Mucosa of rectum (tissue), 2 donors: ENCODE measurements at regions not wholly inside any gene's neighbourhood (a gene's known extent, or its start where the extent isn't known, plus 50 kb on each side); places are given as distances from the start of the nearest gene placed in this dataset.

Experiments
- H3K27ac ChIP-seq, 2 donors: one replicate each; pipeline ENCODE4 v1.7.0; 2013; ENCODE audit warnings: inconsistent platforms in 2 of 2, low read depth in 2 of 2, low read length in 2 of 2
- H3K27me3 ChIP-seq, 2 donors: one replicate each; pipeline ENCODE4 v1.7.0; 2013; ENCODE audit warnings: low read length in 2 of 2; ENCODE audit not compliant: control insufficient read depth in 2 of 2, insufficient read depth in 2 of 2
- H3K36me3 ChIP-seq, 2 donors: one replicate each; pipeline ENCODE4 v1.7.0; 2013; ENCODE audit warnings: low read length in 2 of 2; ENCODE audit not compliant: control insufficient read depth in 2 of 2, insufficient read depth in 2 of 2
- H3K4me1 ChIP-seq, 2 donors: one replicate each; pipeline ENCODE4 v1.7.0; 2013; ENCODE audit warnings: low read length in 2 of 2, mild to moderate bottlenecking in 1 of 2; ENCODE audit not compliant: control insufficient read depth in 2 of 2, insufficient read depth in 2 of 2
- H3K4me3 ChIP-seq, 2 donors: one replicate each; pipeline ENCODE4 v1.7.0; 2013; ENCODE audit warnings: low read length in 2 of 2
- H3K9ac ChIP-seq, 2 donors: one replicate each; pipeline ENCODE4 v1.7.0; 2013; ENCODE audit warnings: low read length in 2 of 2, low read depth in 1 of 2, mild to moderate bottlenecking in 1 of 2
- H3K9me3 ChIP-seq, 2 donors: one replicate each; pipeline ENCODE4 v1.7.0; 2013; ENCODE audit warnings: low read length in 2 of 2; ENCODE audit not compliant: control insufficient read depth in 2 of 2
- donor health status: healthy.
- donor health status: Normal muscosa, but diverticular disease.

GRCh38 chr16:64364894-64365293, 757.0 kb downstream of the CDH11 start:
- Histone ChIP-seq H3K27me3 (no peaks in the 10 kb centered on the region), H3K9me3 (no peaks in the 10 kb centered on the region), H3K4me1 (no peaks in the 10 kb centered on the region), H3K4me3 (no peak overlapping the region), H3K36me3 (no peaks in the 10 kb centered on the region), H3K27ac (no peak overlapping the region), H3K9ac (no peak overlapping the region)

GRCh38 chr16:64364416-64364815, 757.4 kb downstream of the CDH11 start:
- Histone ChIP-seq H3K4me1 (no peaks in the 10 kb centered on the region), H3K36me3 (no peaks in the 10 kb centered on the region), H3K4me3 (no peak overlapping the region), H3K9ac (no peak overlapping the region), H3K27ac (no peak overlapping the region), H3K9me3 (no peaks in the 10 kb centered on the region), H3K27me3 (no peaks in the 10 kb centered on the region)

GRCh38 chr16:64364016-64364415, 757.8 kb downstream of the CDH11 start:
- Histone ChIP-seq H3K4me3 (no peak overlapping the region), H3K9me3 (no peaks in the 10 kb centered on the region), H3K27ac (no peak overlapping the region), H3K36me3 (no peaks in the 10 kb centered on the region), H3K4me1 (no peaks in the 10 kb centered on the region), H3K27me3 (no peaks in the 10 kb centered on the region), H3K9ac (no peak overlapping the region)

- no peak overlapping the region for H3K4me3 ChIP-seq
- H3K9ac ChIP-seq, result no peak overlapping the region
Observed at GRCh38 chr16:64363039-64363438, 758.8 kb downstream of the CDH11 start.

GRCh38 chr16:64362193-64362592, 759.7 kb downstream of the CDH11 start:
- Histone ChIP-seq H3K9me3 (no peaks in the 10 kb centered on the region), H3K36me3 (no peaks in the 10 kb centered on the region), H3K27ac (no peak overlapping the region), H3K4me1 (no peaks in the 10 kb centered on the region), H3K4me3 (no peak overlapping the region), H3K27me3 (no peaks in the 10 kb centered on the region), H3K9ac (no peak overlapping the region)

More at GRCh38 chr16:64363039-64363438, 758.8 kb downstream of the CDH11 start:
- H3K27me3 ChIP-seq, result no peaks in the 10 kb centered on the region
- no peaks in the 10 kb centered on the region for H3K4me1 ChIP-seq
- no peaks in the 10 kb centered on the region for H3K9me3 ChIP-seq
- no peak overlapping the region for H3K27ac ChIP-seq
- H3K36me3 ChIP-seq, result no peaks in the 10 kb centered on the region

- Histone ChIP-seq H3K4me3 (no peak overlapping the region), H3K9ac (no peak overlapping the region), H3K4me1 (no peaks in the 10 kb centered on the region), H3K27me3 (no peaks in the 10 kb centered on the region), H3K36me3 (no peaks in the 10 kb centered on the region), H3K9me3 (no peaks in the 10 kb centered on the region), H3K27ac (no peak overlapping the region)
Observed at GRCh38 chr16:64361753-64362152, 760.1 kb downstream of the CDH11 start.

- no peaks in the 10 kb centered on the region for H3K36me3 ChIP-seq
- H3K27ac ChIP-seq, result no peak overlapping the region
- no peaks in the 10 kb centered on the region for H3K9me3 ChIP-seq
- H3K4me3 ChIP-seq, result no peak overlapping the region
- no peak overlapping the region for H3K9ac ChIP-seq
- H3K27me3 ChIP-seq, result no peaks in the 10 kb centered on the region
- H3K4me1 ChIP-seq, result no peaks in the 10 kb centered on the region
Observed at GRCh38 chr16:64358291-64358690, 763.6 kb downstream of the CDH11 start.

- Histone ChIP-seq H3K9ac (no peak overlapping the region), H3K9me3 (no peaks in the 10 kb centered on the region), H3K36me3 (no peaks in the 10 kb centered on the region), H3K27me3 (no peaks in the 10 kb centered on the region), H3K27ac (no peak overlapping the region), H3K4me3 (no peak overlapping the region), H3K4me1 (no peaks in the 10 kb centered on the region)
Observed at GRCh38 chr16:64356267-64356666, 765.6 kb downstream of the CDH11 start.

- H3K9me3 ChIP-seq, result no peaks in the 10 kb centered on the region
- no peak overlapping the region for H3K27ac ChIP-seq
- no peaks in the 10 kb centered on the region for H3K36me3 ChIP-seq
- no peaks in the 10 kb centered on the region for H3K4me1 ChIP-seq
- no peak overlapping the region for H3K4me3 ChIP-seq
- H3K9ac ChIP-seq, result no peak overlapping the region
- H3K27me3 ChIP-seq, result no peaks in the 10 kb centered on the region
Observed at GRCh38 chr16:64352246-64352645, 769.6 kb downstream of the CDH11 start.

GRCh38 chr16:64351121-64351520, 770.7 kb downstream of the CDH11 start:
- Histone ChIP-seq H3K4me1 (no peaks in the 10 kb centered on the region), H3K9me3 (no peaks in the 10 kb centered on the region), H3K27me3 (no peaks in the 10 kb centered on the region), H3K9ac (no peak overlapping the region), H3K27ac (no peak overlapping the region), H3K4me3 (no peak overlapping the region), H3K36me3 (no peaks in the 10 kb centered on the region)

- Histone ChIP-seq H3K9me3 (no peaks in the 10 kb centered on the region), H3K4me1 (no peaks in the 10 kb centered on the region), H3K4me3 (no peak overlapping the region), H3K27me3 (no peaks in the 10 kb centered on the region), H3K27ac (no peak overlapping the region), H3K36me3 (no peaks in the 10 kb centered on the region), H3K9ac (no peak overlapping the region)
Observed at GRCh38 chr16:64346080-64346479, 775.8 kb downstream of the CDH11 start.
